Neuronal stem cell (in vitro differentiated cells): ENCODE measurements at regions not wholly inside any gene's neighbourhood (a gene's known extent, or its start where the extent isn't known, plus 50 kb on each side); places are given as distances from the start of the nearest gene placed in this dataset.

Experiments
- DNase-seq: peaks from one replicate; pipeline ENCODE4 v3.0.0-alpha.2; 2013; ENCODE audit warnings: low spot score
- H2AFZ ChIP-seq: one replicate; pipeline ENCODE4 v1.6.1; 2013; ENCODE audit warnings: mild to moderate bottlenecking, low read length, inconsistent platforms
- H2AK5ac ChIP-seq: 2 replicates; pipeline ENCODE4 v1.6.1; 2013; ENCODE audit warnings: low read depth, mild to moderate bottlenecking, inconsistent platforms, low read length, moderate library complexity, mixed read lengths
- H2BK120ac ChIP-seq: 2 replicates; pipeline ENCODE4 v1.6.1; 2013; ENCODE audit warnings: low read depth, mild to moderate bottlenecking, inconsistent platforms, low read length, moderate library complexity, mixed read lengths
- H2BK12ac ChIP-seq: one replicate; pipeline ENCODE4 v1.6.1; 2013; ENCODE audit warnings: low read length, inconsistent platforms
- H2BK15ac ChIP-seq: 2 replicates; pipeline ENCODE4 v1.6.1; 2013; ENCODE audit warnings: mild to moderate bottlenecking, low read length, inconsistent platforms, mixed read lengths
- H2BK5ac ChIP-seq: one replicate; pipeline ENCODE4 v1.6.1; 2013; ENCODE audit warnings: inconsistent platforms, mild to moderate bottlenecking, low read length, moderate library complexity
- H3K14ac ChIP-seq: one replicate; pipeline ENCODE4 v1.6.1; 2013; ENCODE audit warnings: low read length, inconsistent platforms
- H3K18ac ChIP-seq: 2 replicates; pipeline ENCODE4 v1.6.1; 2013; ENCODE audit warnings: low read length, inconsistent platforms
- H3K23ac ChIP-seq: 2 replicates; pipeline ENCODE4 v1.6.1; 2013; ENCODE audit warnings: low read depth, mild to moderate bottlenecking, mixed read lengths, low read length, inconsistent platforms; ENCODE audit not compliant: poor library complexity
- H3K27ac ChIP-seq: replicated peaks from 3 replicates; pipeline ENCODE4 v1.5.1; 2013; ENCODE audit warnings: low read length, inconsistent platforms
- H3K27me3 ChIP-seq, 3 experiments: 2 replicates each; pipeline ENCODE4 v1.6.1; 2013; ENCODE audit warnings: low read length in 3 of 3, mild to moderate bottlenecking in 2 of 3, inconsistent platforms in 1 of 3, low read depth in 1 of 3, mixed read lengths in 1 of 3, moderate library complexity in 1 of 3; ENCODE audit not compliant: control insufficient read depth in 3 of 3, insufficient read depth in 3 of 3
- H3K36me3 ChIP-seq, 2 donors: replicated peaks in 1 of 2; 2 replicates each; pipeline ENCODE4 v1.6.1; 2013; ENCODE audit warnings: low read length in 2 of 2; ENCODE audit not compliant: control insufficient read depth in 2 of 2, insufficient read depth in 2 of 2
- H3K4ac ChIP-seq: 2 replicates; pipeline ENCODE4 v1.6.1; 2013; ENCODE audit warnings: inconsistent platforms, mild to moderate bottlenecking, low read length, moderate library complexity
- H3K4me1 ChIP-seq, 2 donors: 1 replicate in 1 of 2; 2 replicates in 1 of 2; pipeline ENCODE4 v1.6.1; 2013; ENCODE audit warnings: low read length in 2 of 2, low read depth in 1 of 2; ENCODE audit not compliant: control insufficient read depth in 2 of 2, insufficient read depth in 1 of 2
- H3K4me2 ChIP-seq: one replicate; pipeline ENCODE4 v1.6.1; 2013; ENCODE audit warnings: mild to moderate bottlenecking, low read length, inconsistent platforms; ENCODE audit not compliant: insufficient read depth, poor library complexity, severe bottlenecking
- H3K4me3 ChIP-seq, 2 donors: 2 replicates each; pipeline ENCODE4 v1.5.1; 2013; ENCODE audit warnings: low read length in 2 of 2, mild to moderate bottlenecking in 2 of 2, inconsistent platforms in 1 of 2, moderate library complexity in 1 of 2
- H3K79me1 ChIP-seq: one replicate; pipeline ENCODE4 v1.6.1; 2013; ENCODE audit warnings: low read depth, mild to moderate bottlenecking, inconsistent platforms, low read length, moderate library complexity
- H3K9ac ChIP-seq: one replicate; pipeline ENCODE4 v1.6.1; 2013; ENCODE audit warnings: mild to moderate bottlenecking, low read depth, low read length, inconsistent platforms; ENCODE audit not compliant: poor library complexity
- H3K9me3 ChIP-seq, 2 donors: replicated peaks in 1 of 2; 2 replicates each; pipeline versions ENCODE3 to v1.6.1; 2013; ENCODE audit warnings: low read length in 2 of 2, mild to moderate bottlenecking in 2 of 2, inconsistent platforms in 1 of 2, low read depth in 1 of 2, mixed read lengths in 1 of 2, moderate library complexity in 1 of 2; ENCODE audit not compliant: control insufficient read depth in 2 of 2, insufficient read depth in 1 of 2
- H4K8ac ChIP-seq: one replicate; pipeline ENCODE4 v1.6.1; 2013; ENCODE audit warnings: low read depth, mild to moderate bottlenecking, inconsistent platforms, low read length, moderate library complexity
- H4K91ac ChIP-seq: one replicate; pipeline ENCODE4 v1.6.1; 2013; ENCODE audit warnings: low read length, low read depth, mild to moderate bottlenecking, inconsistent platforms; ENCODE audit not compliant: poor library complexity
- WGBS, 2 donors: extraction: QIAGEN DNeasy Blood & Tissue Kit; methylation state at CpG; one replicate each; pipeline ENCODE4 v1.1.7; 2013; ENCODE audit warnings: missing lambda C conversion rate in 2 of 2, mixed read lengths in 1 of 2; ENCODE audit not compliant: insufficient read length in 2 of 2, insufficient replicate concordance in 1 of 2; ENCODE audit errors: extremely low coverage in 2 of 2; 5-methylcytosine and 5-hydroxymethylcytosine counted together

DNA sequence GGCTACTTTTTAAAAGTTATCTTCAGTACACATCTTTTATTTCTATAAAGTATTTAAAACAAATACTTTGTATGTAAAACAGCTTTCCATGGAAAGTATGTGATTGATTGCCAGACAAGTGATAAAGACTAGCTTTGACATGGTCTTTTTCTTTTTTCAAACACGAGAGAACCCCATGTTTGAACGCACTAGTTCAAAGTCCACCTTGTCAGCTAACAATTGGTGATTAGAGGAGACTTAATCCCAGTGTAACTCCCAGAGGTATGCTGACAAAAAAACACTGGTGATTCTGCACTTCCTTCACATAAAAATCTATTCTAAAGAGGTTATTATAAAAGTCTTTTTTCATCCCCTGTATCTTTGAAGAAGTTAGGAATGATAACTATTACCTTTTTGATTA, 438.1 kb downstream of the GJA1 start:
- Histone ChIP-seq H3K4me3 (no peak overlapping the region), H2BK15ac (no peak overlapping the region)
- WGBS, 2 donors, result no CpG with 5 or more reads among the region's 2 CpGs

DNA sequence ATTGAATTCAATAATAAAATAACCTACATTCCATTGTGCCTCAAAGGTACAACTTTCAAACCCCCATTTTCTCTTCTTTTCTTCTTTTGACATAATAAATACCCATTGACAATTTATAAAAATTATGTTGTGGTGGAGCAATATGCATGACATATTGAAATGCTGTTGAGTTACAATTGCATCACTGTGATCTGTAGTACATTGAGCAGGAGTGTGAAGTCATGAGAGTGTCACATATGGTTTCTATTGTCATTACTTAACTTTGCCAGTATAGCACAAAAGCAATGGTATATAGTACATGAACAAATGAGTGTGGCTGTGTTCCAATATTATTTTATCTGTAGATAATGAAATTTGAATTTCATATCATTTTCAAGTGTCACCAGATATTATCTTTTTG, 441.3 kb downstream of the GJA1 start:
- no peak overlapping the region for H2BK12ac ChIP-seq
- no peak overlapping the region for H3K4me2 ChIP-seq
- no peak overlapping the region for H3K14ac ChIP-seq
- no peak overlapping the region for H4K91ac ChIP-seq
- no peak overlapping the region for H3K4ac ChIP-seq
- no peaks in the 10 kb centered on the region for H3K9me3 ChIP-seq
- no peak overlapping the region for H4K8ac ChIP-seq
- H2BK15ac ChIP-seq, result no peak overlapping the region
- no peak overlapping the region for H2BK5ac ChIP-seq
- H3K27me3 ChIP-seq, result no peaks in the 10 kb centered on the region
- H3K18ac ChIP-seq, result no peak overlapping the region
- H3K4me3 ChIP-seq, result no peak overlapping the region
- no peak overlapping the region for H3K27ac ChIP-seq
- no peak overlapping the region for H3K23ac ChIP-seq
- H2AFZ ChIP-seq, result no peak overlapping the region
- no peaks in the 10 kb centered on the region for H3K4me1 ChIP-seq
- H3K79me1 ChIP-seq, result no peaks in the 10 kb centered on the region
- no peaks in the 10 kb centered on the region for H3K36me3 ChIP-seq
- DNase-seq, result no peak
- no peak overlapping the region for H2BK120ac ChIP-seq
- no peak overlapping the region for H3K9ac ChIP-seq
- no peak overlapping the region for H2AK5ac ChIP-seq

More for the DNA sequence above, 438.1 kb downstream of the GJA1 start:
- Histone ChIP-seq H2AK5ac (no peak overlapping the region), H3K27ac (no peak overlapping the region), H4K91ac (no peak overlapping the region), H3K9ac (no peak overlapping the region), H3K4me1 (no peaks in the 10 kb centered on the region), H3K27me3 (no peaks in the 10 kb centered on the region), H2BK120ac (no peak overlapping the region), H4K8ac (no peak overlapping the region), H3K4me2 (no peak overlapping the region), H3K9me3 (no peaks in the 10 kb centered on the region), H2BK5ac (no peak overlapping the region), H3K36me3 (no peaks in the 10 kb centered on the region), H3K14ac (no peak overlapping the region), H2BK12ac (no peak overlapping the region), H3K23ac (no peak overlapping the region), H3K4ac (no peak overlapping the region), H3K79me1 (no peaks in the 10 kb centered on the region), H2AFZ (no peak overlapping the region), H3K18ac (no peak overlapping the region)
- no peak for DNase-seq

DNA sequence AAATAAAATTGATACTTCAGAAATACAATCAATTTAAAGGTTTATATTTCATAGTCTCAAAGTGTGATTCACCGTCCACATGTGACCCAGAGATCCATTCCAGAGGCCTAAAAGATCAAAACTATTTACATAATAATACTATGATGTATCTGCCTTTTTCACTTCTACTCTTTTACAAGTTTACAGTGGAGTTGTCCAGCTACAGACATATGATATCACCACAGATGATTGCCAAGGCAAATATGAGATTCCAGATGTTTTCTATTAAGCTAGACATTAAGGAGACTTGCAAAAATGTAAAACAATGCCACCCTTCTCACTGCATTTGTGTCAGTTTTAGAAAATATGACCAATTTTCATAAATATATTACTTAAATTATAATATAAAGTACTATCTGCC, 443.7 kb downstream of the GJA1 start:
- no peak overlapping the region for H4K91ac ChIP-seq
- no peak overlapping the region for H3K14ac ChIP-seq
- no peak overlapping the region for H2AK5ac ChIP-seq
- no peaks in the 10 kb centered on the region for H3K4me1 ChIP-seq
- no peaks in the 10 kb centered on the region for H3K79me1 ChIP-seq
- no peaks in the 10 kb centered on the region for H3K36me3 ChIP-seq
- no peaks in the 10 kb centered on the region for H3K9me3 ChIP-seq
- H3K27me3 ChIP-seq, result no peaks in the 10 kb centered on the region
- H2BK15ac ChIP-seq, result no peak overlapping the region
- H3K27ac ChIP-seq, result no peak overlapping the region
- no peak overlapping the region for H2BK5ac ChIP-seq
- no peak overlapping the region for H2AFZ ChIP-seq
- no peak overlapping the region for H2BK12ac ChIP-seq
- H3K4ac ChIP-seq, result no peak overlapping the region
- no peak overlapping the region for H3K18ac ChIP-seq
- no peak overlapping the region for H3K4me3 ChIP-seq
- WGBS, 2 donors, result no CpG with 5 or more reads among the region's 1 CpG
- no peak overlapping the region for H3K23ac ChIP-seq
- H2BK120ac ChIP-seq, result no peak overlapping the region
- no peak overlapping the region for H4K8ac ChIP-seq
- no peak overlapping the region for H3K4me2 ChIP-seq
- no peak for DNase-seq
- H3K9ac ChIP-seq, result no peak overlapping the region

DNA sequence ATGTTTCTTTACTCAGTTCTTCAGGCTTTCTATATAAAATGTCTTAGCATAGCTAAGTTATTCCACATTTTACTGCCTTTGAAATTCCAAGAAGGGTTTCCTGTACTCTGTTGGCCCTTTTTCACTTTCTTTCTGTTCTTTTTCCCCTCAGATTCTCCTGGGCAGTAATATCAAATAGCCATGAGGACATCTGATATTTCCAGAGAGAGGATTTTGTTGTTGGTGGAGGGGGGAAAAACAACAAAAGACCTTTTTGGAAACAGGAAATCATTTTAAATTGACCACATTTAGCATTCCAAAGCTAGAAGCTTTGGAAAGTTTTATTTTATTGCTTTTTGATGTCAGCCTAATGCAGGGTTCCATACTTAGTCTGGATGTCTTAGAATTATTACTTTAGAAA, 445.4 kb downstream of the GJA1 start:
- no peaks in the 10 kb centered on the region for H3K27me3 ChIP-seq
- no peak overlapping the region for H3K23ac ChIP-seq
- no peak overlapping the region for H2BK15ac ChIP-seq
- H4K91ac ChIP-seq, result no peak overlapping the region
- H3K9ac ChIP-seq, result no peak overlapping the region
- H3K27ac ChIP-seq, result no peak overlapping the region
- no peak overlapping the region for H2BK12ac ChIP-seq
- H2AK5ac ChIP-seq, result no peak overlapping the region
- H3K14ac ChIP-seq, result no peak overlapping the region
- no peaks in the 10 kb centered on the region for H3K36me3 ChIP-seq
- no peaks in the 10 kb centered on the region for H3K4me1 ChIP-seq
- no peak for DNase-seq
- no peaks in the 10 kb centered on the region for H3K9me3 ChIP-seq
- H4K8ac ChIP-seq, result no peak overlapping the region
- no peak overlapping the region for H3K4me3 ChIP-seq
- no peak overlapping the region for H3K4ac ChIP-seq
- H3K18ac ChIP-seq, result no peak overlapping the region
- no peak overlapping the region for H3K4me2 ChIP-seq
- H2BK5ac ChIP-seq, result no peak overlapping the region
- no peak overlapping the region for H2BK120ac ChIP-seq
- no peak overlapping the region for H2AFZ ChIP-seq
- H3K79me1 ChIP-seq, result no peaks in the 10 kb centered on the region
